GM21423 (cell line): ENCODE measurements at regions not wholly inside any gene's neighbourhood (a gene's known extent, or its start where the extent isn't known, plus 50 kb on each side); places are given as distances from the start of the nearest gene placed in this dataset.
"Not testable (repeated sequence)": the region's sequence is repeated elsewhere in the genome, so short reads cannot be mapped to it uniquely, and the experiment has no call there.

ENCODE experiments used
- ATAC-seq: cut with Tn5 transposase; IDR thresholded peaks from one replicate; pipeline ENCODE4 v1.9.1; 2021; ENCODE audit warnings: mild to moderate bottlenecking, moderate library complexity; ENCODE audit not compliant: unreplicated experiment

GRCh38 chr9:28073270-28073669, 500.0 kb upstream of the C9orf72 start:
- ATAC-seq = no peak

DNA sequence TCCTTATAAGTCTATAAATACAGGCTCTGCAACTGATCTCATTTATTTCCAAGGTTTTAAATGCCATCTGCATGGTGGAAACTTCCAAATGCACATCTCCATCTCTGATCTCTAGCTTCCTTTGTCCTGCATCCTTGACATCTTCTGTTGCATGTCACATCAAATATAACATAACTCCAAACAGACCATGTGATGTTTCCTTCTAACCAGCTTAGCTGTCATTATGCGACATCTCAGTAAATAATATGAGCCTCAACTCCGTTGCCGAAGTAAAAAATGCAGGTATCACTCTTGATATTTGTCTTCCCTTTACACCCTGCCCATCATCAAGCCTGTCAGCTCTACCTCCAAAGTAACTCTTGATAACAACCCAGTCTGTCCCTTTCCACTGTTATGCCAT, 506.4 kb upstream of the C9orf72 start:
- no peak for ATAC-seq

- ATAC-seq = no peak
Measured at GRCh38 chr9:28082671-28083070, 509.4 kb upstream of the C9orf72 start.

DNA sequence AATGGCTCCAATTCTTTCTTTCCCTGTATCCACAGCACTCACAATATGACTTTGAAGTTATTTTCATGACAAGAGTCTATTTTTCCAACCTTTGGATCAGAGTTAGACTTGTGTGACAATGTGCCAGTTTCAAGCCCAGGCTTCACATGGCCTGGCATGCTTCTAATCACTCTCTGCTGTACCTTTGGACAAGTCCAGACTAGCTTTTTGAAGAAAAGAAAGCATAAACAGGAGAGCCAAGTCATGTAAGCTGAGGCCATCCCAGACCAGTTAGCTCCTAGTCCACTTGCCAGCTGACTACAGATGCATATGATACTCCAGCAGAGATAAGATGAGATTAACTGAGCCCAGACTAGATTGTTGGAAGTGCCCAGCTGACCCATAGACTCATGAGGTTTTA, 513.6 kb upstream of the C9orf72 start:
- ATAC-seq = no peak

DNA sequence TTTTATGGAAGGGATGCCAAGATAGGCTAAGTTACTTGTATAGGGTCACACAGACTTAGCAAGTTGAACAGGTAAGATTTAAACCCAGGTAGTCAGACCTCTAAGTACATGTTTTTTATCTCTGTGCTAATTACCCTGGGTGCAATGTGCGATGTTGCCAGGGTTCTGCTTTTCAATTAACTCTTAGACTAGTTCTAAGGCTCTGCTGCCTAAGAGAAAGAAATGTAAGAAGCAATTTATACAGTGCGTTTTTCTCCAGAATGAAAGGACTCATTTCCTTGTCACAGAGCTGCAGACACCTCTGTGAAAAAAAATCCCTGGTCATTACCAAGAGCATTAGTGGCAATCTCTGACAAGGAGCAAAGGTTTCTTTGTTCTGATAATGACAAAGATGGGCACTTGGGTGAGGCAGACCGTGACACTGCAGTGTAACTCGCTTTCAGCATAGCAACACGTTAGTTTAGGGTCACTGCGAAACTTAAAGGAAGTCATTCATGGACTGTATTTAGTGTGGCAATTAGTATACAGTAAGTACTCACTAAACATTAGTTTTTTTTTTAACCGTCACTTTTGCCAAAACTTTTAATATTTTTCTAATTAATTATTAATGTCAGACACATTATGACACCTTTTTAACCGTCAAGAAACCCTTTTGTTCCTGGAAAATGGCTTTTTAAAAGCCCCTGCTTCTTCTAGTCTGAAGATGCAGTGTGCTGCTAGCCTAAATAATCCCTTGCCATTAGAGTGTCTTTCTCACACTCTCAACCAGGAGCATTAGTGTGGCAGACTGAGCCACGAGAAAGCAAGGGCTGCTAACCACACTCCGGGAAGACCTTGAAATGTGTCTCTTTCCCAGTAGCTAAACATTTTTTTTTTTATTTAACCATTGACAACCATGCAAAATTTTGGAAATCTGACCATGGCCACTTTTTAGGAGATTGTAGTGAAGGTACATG, 520.0 kb upstream of the C9orf72 start:
- no peak for ATAC-seq

- ATAC-seq = no peak
Measured at GRCh38 chr9:28101509-28101908, 528.2 kb upstream of the C9orf72 start.

DNA sequence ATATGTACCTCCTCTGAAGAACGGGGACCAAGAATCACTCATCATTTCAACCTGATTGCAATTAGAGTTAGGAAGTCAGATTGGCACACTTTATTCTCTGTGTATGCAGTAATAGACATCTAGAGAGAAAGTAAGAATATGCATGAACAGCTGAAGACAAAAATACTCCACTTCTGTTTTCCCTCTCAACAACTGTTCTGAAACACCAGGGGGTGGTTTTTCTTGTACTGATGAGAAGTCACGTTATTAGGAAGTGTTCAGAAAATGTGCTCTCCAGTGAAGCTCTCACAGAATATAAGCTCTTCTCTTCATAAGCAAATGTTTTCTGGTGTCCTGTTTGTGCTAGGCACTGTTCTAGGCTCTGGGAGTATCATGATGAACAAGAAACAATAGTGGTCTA, 531.7 kb upstream of the C9orf72 start:
- ATAC-seq = no peak

DNA sequence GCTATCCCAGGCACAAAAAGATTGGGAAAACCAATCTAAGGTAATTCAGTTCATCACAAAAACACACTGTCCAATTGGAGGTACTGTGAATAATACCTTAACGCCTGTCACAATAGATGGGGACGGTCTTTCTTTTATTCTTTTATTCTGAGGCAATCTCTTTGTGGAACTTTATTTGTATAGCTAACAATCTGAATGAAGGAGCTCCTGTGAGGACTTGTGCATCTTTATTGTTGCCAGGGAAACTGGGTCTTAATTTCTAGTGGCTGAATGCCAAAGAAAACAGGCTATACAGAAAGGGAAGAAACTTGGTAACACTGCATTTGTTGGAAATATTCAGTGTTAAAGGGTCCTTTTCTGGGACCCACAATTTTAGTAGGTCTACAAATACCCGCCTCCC, 546.9 kb upstream of the C9orf72 start:
- ATAC-seq = no peak

DNA sequence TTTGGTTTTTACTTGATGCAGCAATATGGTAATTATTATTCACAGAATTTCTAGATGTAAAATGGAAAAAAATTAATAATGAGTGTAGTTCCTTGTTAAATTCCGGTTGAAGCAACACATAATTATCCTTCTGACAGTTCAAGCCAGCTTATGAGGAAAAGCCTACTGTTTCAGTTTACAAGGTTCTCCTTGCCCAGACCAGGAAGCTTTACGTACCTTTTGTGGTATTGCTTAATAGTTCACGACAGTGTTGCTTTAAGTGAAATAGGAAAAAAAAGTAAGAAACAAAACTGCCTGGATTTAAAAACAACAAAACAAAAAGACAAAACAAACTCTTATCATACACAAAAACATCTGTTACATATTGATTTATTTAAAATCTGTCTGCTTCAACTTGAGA, 547.3 kb upstream of the C9orf72 start:
- ATAC-seq = no peak

- no peak for ATAC-seq
Measured at GRCh38 chr9:28121366-28121765, 548.1 kb upstream of the C9orf72 start.

DNA sequence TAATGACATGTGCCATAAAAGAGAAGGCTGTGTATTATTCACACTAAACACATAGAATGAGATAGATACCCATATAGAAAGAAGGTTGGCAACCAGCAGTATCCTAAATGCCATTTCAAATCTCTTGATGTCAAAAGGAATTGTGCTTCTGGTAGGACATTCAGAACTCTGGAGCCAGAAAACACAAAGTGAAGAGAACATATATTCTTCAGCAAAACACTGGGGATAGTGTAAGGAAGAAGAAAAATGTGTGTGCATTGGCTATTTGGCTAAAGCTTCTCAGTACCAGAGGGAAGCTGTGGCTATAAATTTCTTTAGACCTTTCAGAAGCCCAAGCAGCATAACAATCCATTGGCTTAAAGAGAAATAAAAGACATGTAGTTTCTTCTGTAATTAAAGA, 551.6 kb upstream of the C9orf72 start:
- ATAC-seq = no peak

DNA sequence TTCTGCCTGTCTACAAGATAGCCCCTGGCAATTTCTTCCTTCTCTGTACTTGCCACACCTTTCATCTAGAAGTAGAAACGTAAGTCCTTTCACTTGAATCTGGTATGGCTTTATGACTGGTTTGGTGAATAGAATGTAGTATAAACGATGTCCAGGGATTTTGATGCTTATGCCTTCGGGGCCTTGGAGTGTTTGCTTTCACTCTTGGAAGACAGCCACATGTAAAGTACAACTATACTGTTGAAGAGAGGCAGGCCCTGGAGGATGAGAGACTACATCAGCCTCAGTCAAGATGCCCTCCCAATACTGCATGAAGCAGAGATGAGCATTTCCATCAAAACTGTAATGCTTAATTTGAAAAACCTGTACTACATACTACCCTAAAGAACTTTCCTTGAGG, 553.8 kb upstream of the C9orf72 start:
- no peak for ATAC-seq

DNA sequence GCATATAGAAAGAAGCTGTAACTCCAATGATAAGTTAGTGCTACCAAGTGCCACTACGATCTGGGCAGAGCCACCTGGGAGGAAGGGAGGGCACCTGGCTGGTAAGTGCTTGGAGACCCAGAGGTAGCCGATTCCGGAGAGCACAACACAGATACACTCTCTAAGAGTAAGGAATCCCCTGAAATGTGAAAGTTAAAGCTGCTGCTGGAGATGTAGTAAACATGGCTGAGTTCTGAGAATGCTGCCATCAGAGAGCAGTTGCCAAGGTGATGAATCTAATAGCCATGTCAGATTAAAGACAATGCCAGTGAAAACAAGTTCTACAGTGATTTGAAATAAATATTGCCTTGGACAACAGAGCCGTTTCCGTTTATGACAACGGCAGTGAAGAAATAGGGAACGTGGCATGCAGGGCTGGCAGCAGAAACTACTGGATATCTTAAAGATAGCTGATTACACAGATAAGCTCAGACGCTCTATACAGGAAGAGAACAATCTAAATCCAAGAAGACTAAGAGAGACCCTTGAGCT, 561.2 kb upstream of the C9orf72 start:
- no peak for ATAC-seq

- ATAC-seq = no peak
Measured at GRCh38 chr9:28135549-28135948, 562.3 kb upstream of the C9orf72 start.

DNA sequence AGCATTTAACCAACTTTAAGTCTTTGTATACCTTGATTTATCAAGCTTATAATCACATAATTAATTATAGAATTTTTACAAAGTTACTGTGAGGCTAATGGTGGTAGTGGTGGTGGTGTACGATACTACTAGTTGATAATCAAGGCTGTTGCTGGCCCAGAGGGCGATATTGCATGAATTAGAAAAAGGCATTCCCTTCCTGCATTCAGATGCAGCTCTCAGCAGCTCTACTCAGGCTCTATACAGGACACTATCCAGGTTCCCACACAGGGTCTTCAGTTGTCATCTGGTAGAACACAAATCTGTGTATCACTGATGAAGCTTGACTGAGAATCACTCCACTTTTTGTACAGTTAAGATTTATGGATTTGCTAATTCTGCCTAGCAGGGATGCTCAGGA, 562.8 kb upstream of the C9orf72 start:
- no peak for ATAC-seq

DNA sequence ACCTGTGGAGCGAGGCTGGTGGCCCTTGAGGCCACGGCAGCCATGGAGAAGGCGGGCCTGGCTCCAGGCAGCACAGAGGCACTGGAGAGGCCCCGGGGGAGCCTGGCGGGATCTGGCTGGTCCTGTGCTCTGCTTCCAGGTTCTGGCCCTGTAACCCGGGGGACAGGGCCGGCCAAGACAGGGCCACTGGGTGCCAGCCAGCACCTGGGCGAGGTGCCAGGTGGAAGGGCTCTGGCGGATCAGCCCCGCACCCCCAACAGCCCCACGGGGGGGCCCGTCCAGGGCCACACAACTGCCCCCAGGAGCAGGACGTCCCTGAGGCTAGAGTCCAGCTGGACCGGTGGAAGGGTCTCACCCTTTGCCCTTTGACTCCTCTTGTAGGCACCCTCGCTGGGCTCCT, 574.1 kb upstream of the C9orf72 start:
- ATAC-seq = not testable (repeated sequence)

GRCh38 chr9:28147923-28148597, 574.8 kb upstream of the C9orf72 start:
- not testable (repeated sequence) for ATAC-seq

GRCh38 chr9:28149361-28150050, 576.2 kb upstream of the C9orf72 start:
- not testable (repeated sequence) for ATAC-seq

DNA sequence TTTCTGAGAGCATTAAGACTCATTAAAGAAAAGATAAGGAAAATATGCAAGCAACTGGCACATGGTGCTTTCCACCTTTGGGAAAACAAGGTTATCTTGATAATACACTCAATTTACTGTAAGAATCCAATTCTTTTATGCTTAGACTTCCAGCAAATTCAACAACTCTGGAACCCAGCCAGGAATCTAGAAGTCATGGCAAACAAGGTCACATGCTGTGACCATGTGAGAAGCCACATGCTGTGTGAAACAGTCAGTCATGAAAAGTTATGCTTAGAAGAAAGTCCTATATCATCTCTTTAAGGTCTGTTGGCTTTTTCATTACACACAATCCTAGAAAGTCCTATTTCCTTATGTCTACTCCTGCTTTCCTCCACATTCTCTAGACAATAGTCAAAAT, 581.8 kb upstream of the C9orf72 start:
- ATAC-seq = no peak

DNA sequence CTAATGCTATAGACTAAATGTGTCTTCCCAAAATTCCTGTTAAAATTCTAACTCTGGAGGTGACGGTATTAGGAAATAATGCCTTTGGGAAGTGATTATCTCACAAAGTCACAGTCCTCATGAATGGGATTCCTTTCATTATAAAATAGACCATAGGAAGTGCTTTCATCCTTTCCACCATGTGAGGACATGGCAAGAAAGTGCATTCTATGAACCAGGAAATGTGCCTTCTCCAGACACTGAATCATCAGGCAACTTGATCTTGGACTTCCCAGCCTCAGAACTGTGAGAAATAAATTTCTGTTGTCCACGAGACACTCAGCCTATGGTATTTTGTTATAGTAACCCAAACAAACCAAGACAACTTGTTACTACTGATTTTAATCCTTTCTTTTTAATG, 582.4 kb upstream of the C9orf72 start:
- ATAC-seq = no peak

GRCh38 chr9:28158451-28158850, 585.2 kb upstream of the C9orf72 start:
- ATAC-seq = no peak
